ENCODE measurements at regions not wholly inside any gene's neighbourhood (a gene's known extent, or its start where the extent isn't known, plus 50 kb on each side); places are given as distances from the start of the nearest gene placed in this dataset.

DNA sequence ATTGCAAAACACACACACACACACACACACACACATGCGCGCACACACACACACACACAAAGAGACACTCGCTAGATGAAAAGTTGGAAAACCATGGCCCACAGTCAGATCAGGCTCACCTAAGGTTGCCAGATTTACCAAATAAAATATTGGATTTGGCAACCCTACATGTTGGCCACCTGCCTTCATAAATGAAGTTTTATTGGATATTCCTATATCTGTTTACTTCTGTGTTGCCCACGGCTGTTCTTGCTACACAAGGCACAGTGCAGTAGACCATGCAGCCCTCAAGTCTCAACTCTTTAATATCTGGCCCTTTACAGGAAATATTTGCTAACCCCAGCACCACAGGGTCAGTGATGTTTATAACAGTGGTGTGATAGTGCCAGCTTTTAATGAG is 445.0 kb upstream of the PROK2 start:
- TF ChIP-seq POLR2AphosphoS5 (IDR thresholded peaks at IDR 0.05; ENCODE audit: low read depth, low read length) (no peak), POLR2A (IDR thresholded peaks at IDR 0.05; ENCODE audit: low read depth, low read length) (no peak), TAF1 (IDR thresholded peaks at IDR 0.05; ENCODE audit: low read depth, low read length) (no peak), PAX5 (IDR thresholded peaks at IDR 0.05; ENCODE audit: insufficient read depth, low read length, severe bottlenecking) (no peak)

Measured in GM12891 (cell line).